GM23338 (cell line): ENCODE measurements at regions not wholly inside any gene's neighbourhood (a gene's known extent, or its start where the extent isn't known, plus 50 kb on each side); places are given as distances from the start of the nearest gene placed in this dataset.

ENCODE experiments used
- ATAC-seq: fragments of 200-7000 bp; cut with Tn5 transposase; 3 replicates; pipeline ENCODE4 v1.9.1; 2020
- DNase-seq: peaks from one replicate; pipeline ENCODE4 v3.0.0-alpha.2; 2015; ENCODE audit warnings: low spot score
- H2AFZ ChIP-seq: fragments of 200-600 bp; sonication (generic); 2 replicates; pipeline ENCODE4 v1.8.0; 2016; ENCODE audit warnings: antibody characterized with exemption, mild to moderate bottlenecking, moderate library complexity
- H3F3A ChIP-seq: fragments of 200-600 bp; sonication (generic); replicated peaks from 2 replicates; pipeline ENCODE4 v1.8.0; 2017; ENCODE audit warnings: antibody characterized with exemption, mixed run types, low read depth
- H3K27ac ChIP-seq: fragments of 200-600 bp; sonication (generic); 2 replicates; pipeline ENCODE4 v1.6.1; 2016; ENCODE audit warnings: low read depth
- H3K27me3 ChIP-seq: fragments of 200-600 bp; sonication (generic); 2 replicates; pipeline ENCODE4 v1.8.0; 2016; ENCODE audit warnings: mild to moderate bottlenecking, mixed run types, moderate library complexity; ENCODE audit not compliant: insufficient read depth
- H3K36me3 ChIP-seq: fragments of 200-600 bp; sonication (generic); 2 replicates; pipeline ENCODE4 v1.8.0; 2016; ENCODE audit warnings: mild to moderate bottlenecking; ENCODE audit not compliant: insufficient read depth
- H3K4me1 ChIP-seq: fragments of 200-600 bp; sonication (generic); 2 replicates; pipeline ENCODE4 v1.8.0; 2016; ENCODE audit warnings: mild to moderate bottlenecking, moderate library complexity; ENCODE audit not compliant: insufficient read depth
- H3K4me2 ChIP-seq: fragments of 200-600 bp; sonication (generic); 2 replicates; pipeline ENCODE4 v1.7.1; 2017; ENCODE audit warnings: mixed run types
- H3K4me3 ChIP-seq: fragments of 200-600 bp; sonication (generic); 2 replicates; pipeline ENCODE4 v1.6.1; 2016; ENCODE audit warnings: mixed run types
- H3K79me2 ChIP-seq: fragments of 200-600 bp; sonication (generic); replicated peaks from 2 replicates; pipeline ENCODE4 v1.8.0; 2017; ENCODE audit warnings: mild to moderate bottlenecking; ENCODE audit not compliant: insufficient read depth
- H3K9me2 ChIP-seq: fragments of 200-600 bp; sonication (generic); 2 replicates; pipeline ENCODE4 v1.8.0; 2017; ENCODE audit not compliant: insufficient read depth
- H4K20me1 ChIP-seq: fragments of 200-600 bp; sonication (generic); replicated peaks from 2 replicates; pipeline ENCODE4 v1.8.0; 2017; ENCODE audit warnings: mild to moderate bottlenecking; ENCODE audit not compliant: insufficient read depth
- H3K27ac Mint-ChIP-seq: 2 replicates; pipeline ENCODE4 v1.8.0; 2020; ENCODE audit warnings: inconsistent platforms, mild to moderate bottlenecking, moderate library complexity, mixed read lengths
- H3K27me3 Mint-ChIP-seq: 3 replicates; pipeline ENCODE4 v1.8.0; 2022; ENCODE audit warnings: low read depth, mild to moderate bottlenecking, moderate library complexity, mixed read lengths, inconsistent platforms; ENCODE audit not compliant: insufficient read depth, poor library complexity
- H3K36me3 Mint-ChIP-seq: 3 replicates; pipeline ENCODE4 v1.8.0; 2021; ENCODE audit warnings: low read depth, mild to moderate bottlenecking, inconsistent platforms, moderate library complexity, mixed read lengths
- H3K4me1 Mint-ChIP-seq: 3 replicates; pipeline ENCODE4 v1.8.0; 2020; ENCODE audit warnings: mild to moderate bottlenecking, inconsistent platforms, mixed read lengths
- H3K4me3 Mint-ChIP-seq: 3 replicates; pipeline ENCODE4 v1.8.0; 2021; ENCODE audit warnings: moderate library complexity, mild to moderate bottlenecking, inconsistent platforms, mixed read lengths
- H3K9me3 Mint-ChIP-seq: 3 replicates; pipeline ENCODE4 v1.8.0; 2020; ENCODE audit warnings: moderate library complexity, mild to moderate bottlenecking, inconsistent platforms, mixed read lengths
- CREB1 ChIP-seq: fragments of 250-450 bp; sonication (Bioruptor Pico); IDR thresholded peaks from 2 replicates; pipeline ENCODE4 v1.5.0; 2020; ENCODE audit warnings: low read depth, mild to moderate bottlenecking, moderate library complexity
- CTCF ChIP-seq, 2 experiments: fragments of 200-600 bp in 1 of 2; sonication (generic) in 1 of 2; conservative IDR thresholded peaks; 2 replicates each; pipeline versions ENCODE4 v1.5.1 to v1.6.1; 2016 to 2017; ENCODE audit warnings: antibody characterized with exemption in 2 of 2, low read depth in 2 of 2, mild to moderate bottlenecking in 2 of 2, moderate library complexity in 1 of 2
- EZH2 ChIP-seq: fragments of 200-600 bp; sonication (generic); IDR thresholded peaks from one replicate; pipeline ENCODE4 v1.8.0; 2017; ENCODE audit warnings: antibody characterized with exemption, mild to moderate bottlenecking, low read depth; ENCODE audit not compliant: unreplicated experiment
- EZH2phosphoT487 ChIP-seq: fragments of 200-600 bp; sonication (generic); IDR thresholded peaks from one replicate; pipeline ENCODE4 v1.8.1; 2018; ENCODE audit warnings: antibody characterized with exemption; ENCODE audit not compliant: unreplicated experiment
- JUNB ChIP-seq: IDR thresholded peaks from one replicate; pipeline ENCODE4 v1.6.1; 2016; ENCODE audit warnings: antibody characterized with exemption; ENCODE audit not compliant: unreplicated experiment
- NANOG ChIP-seq: IDR thresholded peaks from 2 replicates; pipeline ENCODE4 v1.6.1; 2016; ENCODE audit warnings: antibody characterized with exemption, borderline replicate concordance
- POLR2AphosphoS5 ChIP-seq: IDR thresholded peaks from 2 replicates; pipeline ENCODE4 v1.6.1; 2016; ENCODE audit warnings: antibody characterized with exemption, low read depth
- STAT1 ChIP-seq: IDR thresholded peaks from one replicate; pipeline ENCODE4 v1.6.1; 2016; ENCODE audit warnings: antibody characterized with exemption; ENCODE audit not compliant: unreplicated experiment
- ZNF114 ChIP-seq: fragments of 250-450 bp; sonication (Bioruptor Pico); IDR thresholded peaks from 2 replicates; pipeline ENCODE4 v1.5.0; 2020; ENCODE audit warnings: mild to moderate bottlenecking, moderate library complexity
- ZNF331 ChIP-seq: fragments of 250-450 bp; sonication (Bioruptor Pico); IDR thresholded peaks from 2 replicates; pipeline ENCODE4 v1.5.0; 2020; ENCODE audit warnings: low read depth, mild to moderate bottlenecking, moderate library complexity
- ZNF462 ChIP-seq: fragments of 250-450 bp; sonication (Bioruptor Pico); IDR thresholded peaks from 2 replicates; pipeline ENCODE4 v1.5.0; 2020; ENCODE audit warnings: mild to moderate bottlenecking, moderate library complexity
- TF ChIP-seq, protein P1 (sequence below): IDR thresholded peaks from 2 replicates; pipeline ENCODE4 v1.6.1; 2016; ENCODE audit warnings: antibody characterized with exemption
- TF ChIP-seq, protein P2 (sequence below): IDR thresholded peaks from one replicate; pipeline ENCODE4 v1.6.1; 2018; ENCODE audit warnings: antibody characterized with exemption; ENCODE audit not compliant: unreplicated experiment

- Histone ChIP-seq H3K27ac (no peak overlapping the region), H3F3A (peaks cover 7% of the 10 kb centered on the region; the same call in 1 of the 2 replicates), H3K36me3 (no peaks in the 10 kb centered on the region), H3K4me1 (peaks cover 10% of the 10 kb centered on the region), H3K4me3 (no peak overlapping the region), H3K79me2 (no peaks in the 10 kb centered on the region), H3K4me2 (no peak overlapping the region), H4K20me1 (no peaks in the 10 kb centered on the region), H3K9me2 (0 out of 2 replicates have a peak, but pooled peaks cover 4% of the 10 kb centered on the region), H2AFZ (no peak overlapping the region), H3K27me3 (no peaks in the 10 kb centered on the region)
- no peak for TF ChIP-seq CREB1 (CRISPR knock-in tag)
- TF ChIP-seq NANOG, result no peak
- TF ChIP-seq ZNF114, result no peak
- no peak for TF ChIP-seq EZH2
- TF ChIP-seq, protein P1, sequence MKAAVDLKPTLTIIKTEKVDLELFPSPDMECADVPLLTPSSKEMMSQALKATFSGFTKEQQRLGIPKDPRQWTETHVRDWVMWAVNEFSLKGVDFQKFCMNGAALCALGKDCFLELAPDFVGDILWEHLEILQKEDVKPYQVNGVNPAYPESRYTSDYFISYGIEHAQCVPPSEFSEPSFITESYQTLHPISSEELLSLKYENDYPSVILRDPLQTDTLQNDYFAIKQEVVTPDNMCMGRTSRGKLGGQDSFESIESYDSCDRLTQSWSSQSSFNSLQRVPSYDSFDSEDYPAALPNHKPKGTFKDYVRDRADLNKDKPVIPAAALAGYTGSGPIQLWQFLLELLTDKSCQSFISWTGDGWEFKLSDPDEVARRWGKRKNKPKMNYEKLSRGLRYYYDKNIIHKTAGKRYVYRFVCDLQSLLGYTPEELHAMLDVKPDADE, result no peak
- TF ChIP-seq JUNB, result no peak
- TF ChIP-seq STAT1, result no peak
- TF ChIP-seq ZNF462 (CRISPR knock-in tag), result no peak
- TF ChIP-seq POLR2AphosphoS5, result no peak
- TF ChIP-seq CTCF (conservative IDR thresholded peaks at IDR 0.05; ENCODE audit: low read depth in 2 of 2), result no peak
- no peak for TF ChIP-seq ZNF331
- no peak for TF ChIP-seq EZH2phosphoT487
- TF ChIP-seq, protein P2, sequence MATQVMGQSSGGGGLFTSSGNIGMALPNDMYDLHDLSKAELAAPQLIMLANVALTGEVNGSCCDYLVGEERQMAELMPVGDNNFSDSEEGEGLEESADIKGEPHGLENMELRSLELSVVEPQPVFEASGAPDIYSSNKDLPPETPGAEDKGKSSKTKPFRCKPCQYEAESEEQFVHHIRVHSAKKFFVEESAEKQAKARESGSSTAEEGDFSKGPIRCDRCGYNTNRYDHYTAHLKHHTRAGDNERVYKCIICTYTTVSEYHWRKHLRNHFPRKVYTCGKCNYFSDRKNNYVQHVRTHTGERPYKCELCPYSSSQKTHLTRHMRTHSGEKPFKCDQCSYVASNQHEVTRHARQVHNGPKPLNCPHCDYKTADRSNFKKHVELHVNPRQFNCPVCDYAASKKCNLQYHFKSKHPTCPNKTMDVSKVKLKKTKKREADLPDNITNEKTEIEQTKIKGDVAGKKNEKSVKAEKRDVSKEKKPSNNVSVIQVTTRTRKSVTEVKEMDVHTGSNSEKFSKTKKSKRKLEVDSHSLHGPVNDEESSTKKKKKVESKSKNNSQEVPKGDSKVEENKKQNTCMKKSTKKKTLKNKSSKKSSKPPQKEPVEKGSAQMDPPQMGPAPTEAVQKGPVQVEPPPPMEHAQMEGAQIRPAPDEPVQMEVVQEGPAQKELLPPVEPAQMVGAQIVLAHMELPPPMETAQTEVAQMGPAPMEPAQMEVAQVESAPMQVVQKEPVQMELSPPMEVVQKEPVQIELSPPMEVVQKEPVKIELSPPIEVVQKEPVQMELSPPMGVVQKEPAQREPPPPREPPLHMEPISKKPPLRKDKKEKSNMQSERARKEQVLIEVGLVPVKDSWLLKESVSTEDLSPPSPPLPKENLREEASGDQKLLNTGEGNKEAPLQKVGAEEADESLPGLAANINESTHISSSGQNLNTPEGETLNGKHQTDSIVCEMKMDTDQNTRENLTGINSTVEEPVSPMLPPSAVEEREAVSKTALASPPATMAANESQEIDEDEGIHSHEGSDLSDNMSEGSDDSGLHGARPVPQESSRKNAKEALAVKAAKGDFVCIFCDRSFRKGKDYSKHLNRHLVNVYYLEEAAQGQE, result no peak
- Mint-ChIP-seq H3K36me3 (no peaks in the 10 kb centered on the region; the same call in 2 of the 3 replicates), H3K9me3 (peaks cover 9% of the 10 kb centered on the region; the same call in 2 of the 3 replicates), H3K4me1 (peaks cover 16% of the 10 kb centered on the region), H3K27me3 (peaks cover 2% of the 10 kb centered on the region), H3K4me3 (no peak overlapping the region), H3K27ac (no peak overlapping the region)
- ATAC-seq (no peak), DNase-seq (no peak)
Observed at GRCh38 chr1:243933495-243933894, 83.5 kb upstream of the AKT3 start.
